ENCODE measurements at regions not wholly inside any gene's neighbourhood (a gene's known extent, or its start where the extent isn't known, plus 50 kb on each side); places are given as distances from the start of the nearest gene placed in this dataset.
A peak's percentile ranks its signal among the peaks of the same experiment; 100 is the strongest.

DNA sequence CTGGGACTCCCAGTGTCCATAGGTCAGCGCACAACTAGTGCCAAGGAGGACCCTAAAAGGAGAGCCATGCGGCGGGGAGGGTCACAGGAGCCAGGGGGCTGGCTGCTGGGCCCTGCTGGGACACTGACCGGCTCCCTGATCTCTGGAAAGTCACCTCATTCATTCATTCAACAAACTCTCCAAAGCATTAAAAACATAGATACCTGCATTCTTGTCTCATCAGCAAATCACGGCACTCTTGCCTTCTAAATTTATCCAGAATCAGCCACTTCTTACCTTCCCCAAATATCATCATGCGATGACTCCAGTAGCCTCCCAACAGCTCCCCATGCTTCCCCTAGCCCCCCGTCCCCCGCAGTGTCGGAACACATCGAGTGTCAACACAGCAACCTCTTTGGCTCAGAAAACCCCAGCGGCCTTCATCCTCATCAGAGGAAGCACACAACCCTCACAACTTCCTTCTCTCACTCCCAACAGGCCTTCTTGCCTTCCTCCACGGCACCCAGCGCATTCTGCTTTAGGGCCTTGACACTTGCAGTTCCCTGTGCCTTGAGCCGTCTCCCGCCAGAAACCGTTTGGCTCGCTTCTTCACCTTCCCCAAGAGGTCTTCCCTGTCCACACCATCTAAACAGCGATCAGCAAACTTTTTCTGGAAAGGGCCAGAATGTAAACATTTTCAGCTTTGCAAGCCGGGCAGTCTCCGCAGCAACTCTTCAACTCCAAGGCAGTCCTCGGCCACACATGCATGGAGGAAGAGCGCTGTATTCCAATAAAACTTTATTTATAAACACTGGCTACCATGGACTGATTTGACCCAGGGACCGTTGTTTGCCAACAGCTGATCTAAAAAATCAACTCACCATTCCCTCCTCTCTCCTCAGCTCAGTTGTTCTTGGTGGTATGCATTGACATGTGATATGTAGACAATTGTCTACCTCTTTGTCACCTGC, 119.5 kb upstream of the TNRC6C start (continued):
- TF ChIP-seq, protein P1, sequence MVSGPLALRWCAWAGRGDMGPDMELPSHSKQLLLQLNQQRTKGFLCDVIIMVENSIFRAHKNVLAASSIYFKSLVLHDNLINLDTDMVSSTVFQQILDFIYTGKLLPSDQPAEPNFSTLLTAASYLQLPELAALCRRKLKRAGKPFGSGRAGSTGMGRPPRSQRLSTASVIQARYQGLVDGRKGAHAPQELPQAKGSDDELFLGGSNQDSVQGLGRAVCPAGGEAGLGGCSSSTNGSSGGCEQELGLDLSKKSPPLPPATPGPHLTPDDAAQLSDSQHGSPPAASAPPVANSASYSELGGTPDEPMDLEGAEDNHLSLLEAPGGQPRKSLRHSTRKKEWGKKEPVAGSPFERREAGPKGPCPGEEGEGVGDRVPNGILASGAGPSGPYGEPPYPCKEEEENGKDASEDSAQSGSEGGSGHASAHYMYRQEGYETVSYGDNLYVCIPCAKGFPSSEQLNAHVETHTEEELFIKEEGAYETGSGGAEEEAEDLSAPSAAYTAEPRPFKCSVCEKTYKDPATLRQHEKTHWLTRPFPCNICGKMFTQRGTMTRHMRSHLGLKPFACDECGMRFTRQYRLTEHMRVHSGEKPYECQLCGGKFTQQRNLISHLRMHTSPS (CRISPR knock-in tag; IDR thresholded peaks at IDR 0.05; ENCODE audit: low read depth) = no peak
- no peak for TF ChIP-seq ZC3H4 (CRISPR knock-in tag; IDR thresholded peaks at IDR 0.05; ENCODE audit: borderline replicate concordance)
- TF ChIP-seq FOXC1 (CRISPR knock-in tag; IDR thresholded peaks at IDR 0.05; ENCODE audit: borderline replicate concordance) = no peak
- no peak for TF ChIP-seq SPEN (CRISPR knock-in tag; IDR thresholded peaks at IDR 0.05; ENCODE audit: low read depth)
- no peak for TF ChIP-seq HMGA1 (CRISPR knock-in tag; conservative IDR thresholded peaks at IDR 0.05)
- no peak for TF ChIP-seq FUBP1 (CRISPR knock-in tag; IDR thresholded peaks at IDR 0.05; ENCODE audit: borderline replicate concordance)
- peak; percentile 53 to 57 for TF ChIP-seq MAFK (conservative IDR thresholded peaks at IDR 0.05 in 1 of 2, IDR thresholded peaks at IDR 0.05 in 1 of 2; ENCODE audit: low read length in 2 of 2)
- no peak for TF ChIP-seq AGO2 (optimal IDR thresholded peaks at IDR 0.05; ENCODE audit: low read depth, low read length)
- TF ChIP-seq SRSF4 (IDR thresholded peaks at IDR 0.05; ENCODE audit: low read depth, low read length, poor library complexity, severe bottlenecking) = no peak
- no peak for TF ChIP-seq ZNF770 (CRISPR knock-in tag; IDR thresholded peaks at IDR 0.05)
- TF ChIP-seq CBX1 (IDR thresholded peaks at IDR 0.05; ENCODE audit: low read depth) = no peak
- no peak for TF ChIP-seq BCL3 (CRISPR knock-in tag; IDR thresholded peaks at IDR 0.05)
- TF ChIP-seq SRY (CRISPR knock-in tag; IDR thresholded peaks at IDR 0.05) = no peak

All from HepG2 (cell line).